BLaER1 treated with 17β-estradiol and CSF1 and Interleukin-3, amounts not matched to agents 10 nM and 100 nM (cell line): ENCODE measurements at regions not wholly inside any gene's neighbourhood (a gene's known extent, or its start where the extent isn't known, plus 50 kb on each side); places are given as distances from the start of the nearest gene placed in this dataset.
A peak's percentile ranks its signal among the peaks of the same experiment; 100 is the strongest.

ENCODE experiments used
- H3K27ac ChIP-seq, 11 experiments: shearing (Covaris generic); formaldehyde crosslinking; 2 replicates each; pipeline ENCODE4 v1.8.1; 2022
- H3K27me3 ChIP-seq, 11 experiments: shearing (Covaris generic); formaldehyde crosslinking; 2 replicates each; pipeline ENCODE4 v1.8.1; 2022
- H3K36me3 ChIP-seq, 11 experiments: shearing (Covaris generic); formaldehyde crosslinking; 2 replicates each; pipeline ENCODE4 v1.8.1; 2022
- H3K4me1 ChIP-seq, 10 experiments: shearing (Covaris generic); formaldehyde crosslinking; 2 replicates each; pipeline ENCODE4 v1.8.1; 2022
- H3K4me2 ChIP-seq, 11 experiments: shearing (Covaris generic); formaldehyde crosslinking; 2 replicates each; pipeline ENCODE4 v1.8.1; 2022
- H3K4me3 ChIP-seq, 10 experiments: shearing (Covaris generic); formaldehyde crosslinking; 2 replicates each; pipeline ENCODE4 v1.8.1; 2022
- H3K9ac ChIP-seq, 11 experiments: shearing (Covaris generic); formaldehyde crosslinking; 2 replicates each; pipeline ENCODE4 v1.8.1; 2022
- H3K9me3 ChIP-seq, 11 experiments: shearing (Covaris generic); formaldehyde crosslinking; replicated peaks in 1 of 11; 2 replicates each; pipeline ENCODE4 v1.8.1; 2022
- H4K20me1 ChIP-seq, 11 experiments: shearing (Covaris generic); formaldehyde crosslinking; 2 replicates each; pipeline ENCODE4 v1.8.1; 2022
- Cebpa-rat ChIP-seq, 11 experiments: shearing (Covaris generic); IDR thresholded peaks; 2 replicates each; pipeline ENCODE4 v1.8.1; 2022

DNA sequence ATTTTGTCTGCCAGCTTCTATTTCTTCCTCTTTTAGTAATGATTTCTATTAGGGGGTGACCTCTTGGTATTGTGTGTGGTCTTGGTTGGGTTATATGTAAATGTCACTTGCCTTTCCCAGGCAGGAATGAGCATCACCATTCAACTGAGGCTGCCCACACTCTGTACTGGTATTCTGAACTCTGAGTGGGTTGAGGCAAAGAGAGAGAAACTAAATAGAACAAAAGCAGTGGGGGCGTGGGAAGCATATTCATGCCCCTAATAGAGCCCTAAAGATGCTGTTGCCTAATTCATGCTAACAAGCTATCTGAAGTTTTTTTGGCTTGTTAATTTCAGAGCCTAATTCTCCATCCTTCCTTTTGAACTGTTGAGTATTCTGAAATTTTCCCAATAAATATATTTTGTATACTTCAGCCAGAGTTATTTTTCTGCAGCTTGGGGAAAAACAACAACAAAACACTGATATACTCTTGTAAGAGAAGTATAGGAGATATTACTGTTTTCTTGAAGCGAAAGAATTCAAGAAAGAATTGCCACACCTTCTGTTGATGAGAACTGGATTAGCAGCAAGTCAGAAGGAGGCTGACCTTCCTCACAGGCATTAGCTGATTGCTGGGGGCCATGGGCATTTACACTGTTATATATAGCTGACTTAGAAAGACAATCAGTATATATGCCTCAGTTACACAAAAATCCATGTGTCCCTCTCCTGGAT is 315.8 kb upstream of the KLF12 start:
- no peaks in the 10 kb centered on the region for H3K27me3 ChIP-seq
- H3K36me3 ChIP-seq = no peaks in the 10 kb centered on the region
- no peak overlapping the region for H3K4me2 ChIP-seq
- peaks cover 18 to 35% (median 21%) of the 10 kb centered on the region in 10 experiments for H3K4me1 ChIP-seq
- no peak overlapping the region for H3K27ac ChIP-seq
- no peak overlapping the region for H3K4me3 ChIP-seq
- H3K9me3 ChIP-seq = peaks cover 0 to 15% (median 9%) of the 10 kb centered on the region in 11 experiments; a peak in 12 of 22 replicates
- no peak overlapping the region for H3K9ac ChIP-seq
- no peaks in the 10 kb centered on the region for H4K20me1 ChIP-seq
- no peak for TF ChIP-seq Cebpa-rat (IDR thresholded peaks at IDR 0.05)

- H3K4me3 ChIP-seq = no peak overlapping the region
- H3K27ac ChIP-seq = no peak overlapping the region
Observed at GRCh38 chr13:74444864-74445479, 310.8 kb upstream of the KLF12 start.

DNA sequence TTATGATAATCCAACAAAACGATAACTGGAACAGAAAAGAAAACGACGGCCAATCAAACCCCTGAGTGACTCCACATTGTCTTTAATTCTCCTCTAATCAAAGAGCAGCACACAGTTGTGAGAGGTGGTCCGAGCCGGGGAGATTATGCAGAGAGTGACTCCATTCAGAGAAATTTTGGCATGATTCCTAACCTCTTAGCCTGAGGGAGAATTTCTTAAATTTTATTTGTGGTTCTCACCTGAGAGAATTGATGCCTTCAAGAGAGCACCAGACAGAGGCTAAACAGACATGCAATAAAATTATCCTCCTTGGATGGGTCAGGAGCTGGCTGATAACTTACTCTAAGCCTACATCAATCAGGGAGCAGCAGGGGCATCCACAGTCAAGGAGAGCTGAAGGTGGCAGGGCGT is 310.0 kb upstream of the KLF12 start:
- H3K36me3 ChIP-seq = no peaks in the 10 kb centered on the region
- H3K4me3 ChIP-seq = no peak overlapping the region
- H3K9ac ChIP-seq = no peak overlapping the region
- peaks cover 0 to 10% (median 3%) of the 10 kb centered on the region in 10 experiments; a peak in 5 of 20 replicates for H3K4me1 ChIP-seq
- H3K9me3 ChIP-seq = peaks cover 0 to 16% (median 3%) of the 10 kb centered on the region in 11 experiments; a peak in 11 of 22 replicates
- no peaks in the 10 kb centered on the region for H4K20me1 ChIP-seq
- H3K27me3 ChIP-seq = no peaks in the 10 kb centered on the region
- no peak overlapping the region for H3K4me2 ChIP-seq
- no peak for TF ChIP-seq Cebpa-rat (IDR thresholded peaks at IDR 0.05)
- no peak overlapping the region for H3K27ac ChIP-seq

More at GRCh38 chr13:74444864-74445479, 310.8 kb upstream of the KLF12 start:
- Histone ChIP-seq H3K4me1 (peaks cover 0 to 10% (median 1%) of the 10 kb centered on the region in 10 experiments; a peak in 4 of 20 replicates), H3K4me2 (peak overlapping the region in 2 of 11 experiments; percentile 29 to 34; a peak in 5 of 22 replicates), H4K20me1 (no peaks in the 10 kb centered on the region), H3K36me3 (no peaks in the 10 kb centered on the region), H3K9me3 (peaks cover 0 to 20% (median 9%) of the 10 kb centered on the region in 11 experiments; a peak in 13 of 22 replicates), H3K27me3 (no peaks in the 10 kb centered on the region), H3K9ac (no peak overlapping the region)
- no peak for TF ChIP-seq Cebpa-rat (IDR thresholded peaks at IDR 0.05)

DNA sequence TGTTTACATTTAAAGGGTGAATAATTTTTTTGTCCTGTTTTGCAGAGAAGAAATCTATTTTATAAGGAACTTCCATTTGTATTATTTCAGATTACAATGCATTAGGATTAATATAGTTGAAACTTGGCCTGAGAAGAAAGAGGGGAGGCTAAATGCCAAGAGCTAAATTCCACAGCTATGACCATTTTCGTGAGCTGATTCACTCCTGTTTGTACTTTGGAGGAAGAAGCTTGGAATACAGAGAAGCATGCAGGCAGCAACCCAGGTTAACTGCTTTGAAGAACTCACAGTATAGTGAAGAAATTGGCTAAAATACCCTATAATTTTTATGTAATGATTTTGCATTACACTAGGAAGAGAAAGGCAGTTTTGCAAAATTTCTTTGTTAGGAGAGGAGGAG is 309.4 kb upstream of the KLF12 start:
- H3K9me3 ChIP-seq = peaks cover 0 to 11% (median 0%) of the 10 kb centered on the region in 11 experiments; a peak in 3 of 22 replicates
- H3K4me1 ChIP-seq = peaks cover 0 to 10% (median 3%) of the 10 kb centered on the region in 10 experiments; a peak in 5 of 20 replicates
- no peaks in the 10 kb centered on the region for H3K27me3 ChIP-seq
- no peak overlapping the region for H3K27ac ChIP-seq
- H3K9ac ChIP-seq = no peak overlapping the region
- H3K4me2 ChIP-seq = no peak overlapping the region
- TF ChIP-seq Cebpa-rat (IDR thresholded peaks at IDR 0.05) = no peak
- no peaks in the 10 kb centered on the region for H3K36me3 ChIP-seq
- no peak overlapping the region for H3K4me3 ChIP-seq
- no peaks in the 10 kb centered on the region for H4K20me1 ChIP-seq

DNA sequence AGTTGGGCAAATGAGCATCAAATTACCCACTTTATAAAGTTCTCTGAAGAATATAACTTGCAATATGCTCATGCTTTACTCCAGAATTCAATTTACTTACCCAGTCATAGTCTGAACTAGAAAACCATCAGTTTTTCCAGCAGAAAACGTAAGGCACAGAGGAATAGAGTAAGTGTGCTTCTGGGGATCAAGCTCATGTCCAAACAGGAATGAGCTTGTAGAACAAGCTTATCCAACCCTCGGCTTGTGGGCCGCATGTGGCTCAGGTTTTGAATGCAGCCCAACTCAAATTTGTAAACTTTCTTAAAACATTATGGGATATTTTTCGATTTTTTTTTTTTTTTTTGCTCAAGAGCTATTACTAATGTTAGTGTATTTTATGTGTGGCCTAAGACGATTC is 308.5 kb upstream of the KLF12 start:
- Histone ChIP-seq H3K27me3 (no peaks in the 10 kb centered on the region), H3K9ac (no peak overlapping the region), H3K27ac (no peak overlapping the region)

DNA sequence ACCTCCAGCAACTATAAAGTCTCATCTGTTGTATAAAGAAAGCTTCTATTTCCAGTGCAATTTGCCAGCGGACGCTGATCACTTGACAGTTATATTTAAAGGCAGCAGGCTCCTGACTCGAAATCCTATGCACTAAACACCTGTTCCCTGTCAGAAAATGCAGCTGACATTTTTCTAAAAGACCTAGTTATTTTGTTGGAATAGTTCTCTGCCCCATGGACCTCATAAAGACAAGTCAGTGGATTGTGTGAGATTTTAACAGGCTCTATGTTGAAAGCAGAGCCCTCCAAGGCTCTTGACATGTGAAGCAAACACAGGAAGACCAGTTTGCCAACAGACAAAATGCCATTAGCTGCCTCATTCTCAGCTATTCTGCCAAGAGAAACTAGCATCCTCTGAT is 304.7 kb upstream of the KLF12 start:
- Histone ChIP-seq H3K4me1 (peaks cover 0 to 3% (median 0%) of the 10 kb centered on the region in 10 experiments; a peak in 1 of 20 replicates), H3K27ac (no peak overlapping the region), H3K9me3 (peaks cover 0 to 11% (median 0%) of the 10 kb centered on the region in 11 experiments; a peak in 2 of 22 replicates), H3K4me3 (no peak overlapping the region), H3K27me3 (no peaks in the 10 kb centered on the region), H3K9ac (no peak overlapping the region), H4K20me1 (no peaks in the 10 kb centered on the region), H3K36me3 (no peaks in the 10 kb centered on the region), H3K4me2 (no peak overlapping the region)
- no peak for TF ChIP-seq Cebpa-rat (IDR thresholded peaks at IDR 0.05)

More for the DNA sequence above, 308.5 kb upstream of the KLF12 start:
- H3K4me3 ChIP-seq = no peak overlapping the region
- H3K4me1 ChIP-seq = peaks cover 0 to 10% (median 3%) of the 10 kb centered on the region in 10 experiments; a peak in 5 of 20 replicates
- H3K9me3 ChIP-seq = peaks cover 0 to 11% (median 0%) of the 10 kb centered on the region in 11 experiments; a peak in 2 of 22 replicates
- no peaks in the 10 kb centered on the region for H3K36me3 ChIP-seq
- no peak for TF ChIP-seq Cebpa-rat (IDR thresholded peaks at IDR 0.05)
- no peaks in the 10 kb centered on the region for H4K20me1 ChIP-seq
- H3K4me2 ChIP-seq = no peak overlapping the region

GRCh38 chr13:74434782-74435181 is 300.6 kb upstream of the KLF12 start:
- Histone ChIP-seq H3K4me2 (no peak overlapping the region), H3K9me3 (no peaks in the 10 kb centered on the region)
- TF ChIP-seq Cebpa-rat (IDR thresholded peaks at IDR 0.05) = no peak

GRCh38 chr13:74424455-74424854 is 290.3 kb upstream of the KLF12 start:
- Histone ChIP-seq H3K27me3 (no peaks in the 10 kb centered on the region), H3K4me3 (no peak overlapping the region), H3K9me3 (peaks cover 0 to 2% (median 0%) of the 10 kb centered on the region in 11 experiments; a peak in 3 of 22 replicates), H3K27ac (no peak overlapping the region), H3K36me3 (no peaks in the 10 kb centered on the region), H3K4me2 (no peak overlapping the region), H4K20me1 (no peaks in the 10 kb centered on the region), H3K9ac (no peak overlapping the region), H3K4me1 (no peaks in the 10 kb centered on the region)
- no peak for TF ChIP-seq Cebpa-rat (IDR thresholded peaks at IDR 0.05)

More at GRCh38 chr13:74434782-74435181, 300.6 kb upstream of the KLF12 start:
- Histone ChIP-seq H3K36me3 (no peaks in the 10 kb centered on the region), H4K20me1 (no peaks in the 10 kb centered on the region), H3K27me3 (no peaks in the 10 kb centered on the region), H3K4me3 (no peak overlapping the region), H3K27ac (no peak overlapping the region), H3K9ac (no peak overlapping the region), H3K4me1 (peaks cover 0 to 3% (median 0%) of the 10 kb centered on the region in 10 experiments; a peak in 1 of 20 replicates)

- no peaks in the 10 kb centered on the region for H3K4me1 ChIP-seq
- TF ChIP-seq Cebpa-rat (IDR thresholded peaks at IDR 0.05) = no peak
- H3K27me3 ChIP-seq = no peaks in the 10 kb centered on the region
- H3K36me3 ChIP-seq = no peaks in the 10 kb centered on the region
- no peak overlapping the region for H3K4me2 ChIP-seq
- H3K9ac ChIP-seq = no peak overlapping the region
- H3K4me3 ChIP-seq = no peak overlapping the region
- H3K9me3 ChIP-seq = peaks cover 0 to 4% (median 0%) of the 10 kb centered on the region in 11 experiments; a peak in 3 of 22 replicates
- no peak overlapping the region for H3K27ac ChIP-seq
- no peaks in the 10 kb centered on the region for H4K20me1 ChIP-seq
Observed at GRCh38 chr13:74423434-74423833, 289.2 kb upstream of the KLF12 start.
